A549 (cell line): ENCODE measurements at regions not wholly inside any gene's neighbourhood (a gene's known extent, or its start where the extent isn't known, plus 50 kb on each side); places are given as distances from the start of the nearest gene placed in this dataset.

Experiments used
- ATAC-seq, 2 experiments: fragments of 200-7000 bp in 1 of 2; fragments of >200 bp in 1 of 2; cut with Nextera tagmentation in 1 of 2; cut with Tn5 transposase in 1 of 2; 3 replicates each; pipeline versions ENCODE4 v1.8.0 to v1.9.1; 2018 to 2020; ENCODE audit warnings: mild to moderate bottlenecking in 1 of 2, moderate library complexity in 1 of 2
- CTCF ChIA-PET: fragments of 300-600 bp; sonication (Branson Sonifier 250); formaldehyde crosslinking; extraction: SDS; loops from one replicate; lab custom pipeline; 2021; ENCODE audit warnings: antibody characterized with exemption, inconsistent platforms; lab: Yijun Ruan, JAX
- POLR2A ChIA-PET: fragments of 350-600 bp; formaldehyde crosslinking; extraction: SDS; loops from one replicate; lab custom pipeline; 2021; ENCODE audit warnings: antibody characterized with exemption, inconsistent platforms; lab: Yijun Ruan, JAX
- DNase-seq, 2 experiments: peaks; one replicate each; pipeline versions ENCODE4 v3.0.0 to v3.0.0-alpha.2; 2011 to 2016; ENCODE audit warnings: low read depth in 1 of 2, low spot score in 1 of 2
- FAIRE-seq: peaks from 2 replicates; lab custom pipeline; 2011; peaks lifted over from hg19 to GRCh38; lab: Jason Lieb, UNC
- H3K27ac ChIP-seq, 2 experiments: fragments of >200 bp; sonication (Bioruptor Twin); formaldehyde crosslinking; 3 replicates each; pipeline ENCODE4 v1.5.1; 2016 to 2017
- H3K4me1 ChIP-seq: fragments of >200 bp; sonication (Bioruptor Twin); formaldehyde crosslinking; 3 replicates; pipeline ENCODE4 v1.6.1; 2016
- H3K4me2 ChIP-seq: fragments of >200 bp; sonication (Bioruptor Twin); formaldehyde crosslinking; 3 replicates; pipeline ENCODE4 v1.6.1; 2016
- H3K4me3 ChIP-seq: fragments of >200 bp; sonication (Bioruptor Twin); formaldehyde crosslinking; 3 replicates; pipeline ENCODE4 v1.5.1; 2016
- H3K9me3 ChIP-seq: fragments of >200 bp; sonication (Bioruptor Twin); formaldehyde crosslinking; 3 replicates; pipeline ENCODE4 v1.6.1; 2016
- BHLHE40 ChIP-seq: IDR thresholded peaks from 2 replicates; pipeline ENCODE4 v1.6.1; 2012; ENCODE audit warnings: low read depth, low read length, inconsistent platforms
- CBX2 ChIP-seq: fragments of 200-600 bp; sonication (generic); IDR thresholded peaks from 2 replicates; pipeline ENCODE4 v1.6.1; 2016; ENCODE audit warnings: low read depth, mild to moderate bottlenecking, borderline replicate concordance
- CEBPB ChIP-seq, 2 experiments: fragments of >200 bp in 1 of 2; sonication (Bioruptor Twin) in 1 of 2; formaldehyde crosslinking in 1 of 2; IDR thresholded peaks; 2 replicates each; pipeline ENCODE4 v1.6.1; 2012 to 2016
- CHD2 ChIP-seq: fragments of 150-350 bp; IDR thresholded peaks from 2 replicates; pipeline ENCODE4 v1.6.1; 2014; ENCODE audit warnings: low read length; ENCODE audit not compliant: partially characterized antibody
- CHD4 ChIP-seq: fragments of 200-600 bp; sonication (generic); IDR thresholded peaks from 2 replicates; pipeline ENCODE4 v1.6.1; 2016; ENCODE audit warnings: antibody characterized with exemption, mild to moderate bottlenecking, borderline replicate concordance
- EHMT2 ChIP-seq: fragments of 200-600 bp; sonication (generic); IDR thresholded peaks from 2 replicates; pipeline ENCODE4 v1.6.1; 2016; ENCODE audit warnings: antibody characterized with exemption, low read depth, mild to moderate bottlenecking, moderate library complexity
- FOSB ChIP-seq: fragments of 250-450 bp; sonication (Bioruptor Pico); IDR thresholded peaks from 2 replicates; pipeline ENCODE4 v1.5.0; 2020; ENCODE audit warnings: mild to moderate bottlenecking, moderate library complexity
- FOSL2 ChIP-seq, 2 experiments: fragments of 450-650 bp in 1 of 2; fragments of >200 bp in 1 of 2; sonication (Bioruptor Twin) in 1 of 2; formaldehyde crosslinking; IDR thresholded peaks; 2 replicates each; pipeline versions ENCODE4 v1.5.0 to v1.6.1; 2016 to 2020; ENCODE audit warnings: mild to moderate bottlenecking in 1 of 2, moderate library complexity in 1 of 2
- HDAC2 ChIP-seq: fragments of 200-600 bp; sonication (generic); IDR thresholded peaks from 2 replicates; pipeline ENCODE4 v1.6.1; 2016
- HEYL ChIP-seq: fragments of 250-450 bp; sonication (Bioruptor Pico); IDR thresholded peaks from 2 replicates; pipeline ENCODE4 v1.8.0; 2021; ENCODE audit warnings: mild to moderate bottlenecking, moderate library complexity
- HOXB13 ChIP-seq: fragments of 250-450 bp; sonication (Bioruptor Pico); IDR thresholded peaks from 2 replicates; pipeline ENCODE4 v1.5.0; 2020; ENCODE audit warnings: low read depth, mild to moderate bottlenecking, moderate library complexity
- JUNB ChIP-seq: fragments of >200 bp; sonication (Bioruptor Twin); formaldehyde crosslinking; IDR thresholded peaks from 2 replicates; pipeline ENCODE4 v1.6.1; 2016
- KDM1A ChIP-seq: fragments of 200-600 bp; sonication (generic); IDR thresholded peaks from 2 replicates; pipeline ENCODE4 v1.6.1; 2016; ENCODE audit warnings: low read depth, mild to moderate bottlenecking
- KDM5A ChIP-seq: fragments of 200-600 bp; sonication (generic); IDR thresholded peaks from 2 replicates; pipeline ENCODE4 v1.6.1; 2016; ENCODE audit warnings: antibody characterized with exemption, mild to moderate bottlenecking
- MYC ChIP-seq: IDR thresholded peaks from 2 replicates; pipeline ENCODE4 v1.6.1; 2012; ENCODE audit warnings: mild to moderate bottlenecking, inconsistent platforms, low read length, improper control_type of control experiment, borderline replicate concordance
- NFE2L2 ChIP-seq: fragments of 150-350 bp; conservative IDR thresholded peaks from 2 replicates; pipeline ENCODE4 v1.6.1; 2014; ENCODE audit warnings: low read length
- PBX3 ChIP-seq: IDR thresholded peaks from 2 replicates; pipeline ENCODE4 v1.6.1; 2012
- POLR2AphosphoS2 ChIP-seq: conservative IDR thresholded peaks from 2 replicates; pipeline ENCODE4 v1.6.1; 2012; ENCODE audit warnings: low read length, improper control_type of control experiment, inconsistent platforms
- RAD21 ChIP-seq, 2 experiments: fragments of >200 bp in 1 of 2; sonication (Bioruptor Twin) in 1 of 2; formaldehyde crosslinking in 1 of 2; IDR thresholded peaks in 1 of 2; conservative IDR thresholded peaks in 1 of 2; 2 replicates in 1 of 2; 3 replicates in 1 of 2; pipeline ENCODE4 v1.6.1; 2012 to 2018; ENCODE audit warnings: inconsistent platforms in 1 of 2
- RARB ChIP-seq: fragments of 250-450 bp; sonication (Bioruptor Pico); IDR thresholded peaks from 2 replicates; pipeline ENCODE4 v1.8.0; 2021; ENCODE audit warnings: mild to moderate bottlenecking, moderate library complexity
- RCOR1 ChIP-seq: fragments of 150-350 bp; IDR thresholded peaks from 2 replicates; pipeline ENCODE4 v1.6.1; 2014; ENCODE audit warnings: antibody characterized with exemption, low read length, low read depth
- RNF2 ChIP-seq: fragments of 200-600 bp; sonication (generic); IDR thresholded peaks from 2 replicates; pipeline ENCODE4 v1.6.1; 2016; ENCODE audit warnings: low read depth, mild to moderate bottlenecking, antibody characterized with exemption, moderate library complexity, borderline replicate concordance
- SMC3 ChIP-seq: fragments of >200 bp; sonication (Bioruptor Twin); formaldehyde crosslinking; IDR thresholded peaks from 3 replicates; pipeline ENCODE4 v1.6.1; 2018; ENCODE audit warnings: inconsistent platforms
- SREBF2 ChIP-seq: fragments of 450-650 bp; IDR thresholded peaks from 2 replicates; pipeline ENCODE4 v1.6.1; 2014; ENCODE audit warnings: mild to moderate bottlenecking, moderate library complexity
- TP53 ChIP-seq: fragments of 250-450 bp; sonication (Bioruptor Pico); IDR thresholded peaks from 2 replicates; pipeline ENCODE4 v1.5.0; 2021; ENCODE audit warnings: mild to moderate bottlenecking, moderate library complexity
- ZC3H11A ChIP-seq: fragments of 450-650 bp; IDR thresholded peaks from 2 replicates; pipeline ENCODE4 v1.6.1; 2014; ENCODE audit warnings: antibody characterized with exemption, mild to moderate bottlenecking
- ZNF302 ChIP-seq: fragments of 250-450 bp; sonication (Bioruptor Pico); IDR thresholded peaks from 2 replicates; pipeline ENCODE4 v1.9.0; 2021; ENCODE audit warnings: inconsistent platforms, mild to moderate bottlenecking, moderate library complexity
- WGBS: methylation state at CpG from one replicate; pipeline ENCODE4 v1.1.6; 2017; ENCODE audit errors: missing lambda C conversion rate; 5-methylcytosine and 5-hydroxymethylcytosine counted together
- TF ChIP-seq, protein P1 (sequence below): fragments of 250-450 bp; sonication (Bioruptor Pico); IDR thresholded peaks from 2 replicates; pipeline ENCODE4 v1.5.0; 2020; ENCODE audit warnings: low read depth, mild to moderate bottlenecking, moderate library complexity
- TF ChIP-seq, protein P2 (sequence below): IDR thresholded peaks from 2 replicates; pipeline ENCODE4 v1.6.1; 2012; ENCODE audit warnings: low read depth, borderline replicate concordance

DNA sequence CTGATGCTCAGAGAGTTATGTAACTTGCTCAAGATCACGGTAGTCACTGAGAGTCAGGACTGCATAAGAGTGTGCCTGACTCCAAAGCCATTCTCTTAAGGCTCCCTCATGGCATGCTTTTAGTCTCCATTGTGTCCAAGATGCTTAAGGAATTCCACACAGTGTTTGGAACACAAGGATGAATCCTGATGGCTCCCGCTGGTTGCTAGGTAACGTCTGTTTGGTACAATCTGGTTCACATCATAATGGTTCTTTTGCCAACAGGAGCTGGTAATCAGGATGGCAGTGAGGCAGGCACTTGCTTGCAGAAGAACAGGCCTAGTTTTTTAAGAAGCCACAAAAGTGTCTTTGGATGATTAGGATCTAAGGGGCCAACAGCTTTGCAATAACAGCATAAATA lies 436.5 kb upstream of the DAB1 start:
- no peak for ATAC-seq
- 0% methylated on average over 3 of the region's 3 CpGs for WGBS
- H3K9me3 ChIP-seq: no peaks in the 10 kb centered on the region
- H3K4me1 ChIP-seq: no peaks in the 10 kb centered on the region
- ChIA-PET CTCF (no interaction called here), POLR2A (no interaction called here)
- no peak for DNase-seq
- FAIRE-seq: no peak
- no peak overlapping the region for H3K27ac ChIP-seq
- H3K4me2 ChIP-seq: no peak overlapping the region
- TF ChIP-seq POLR2AphosphoS2 (no peak), NFE2L2 (no peak), JUNB (no peak), CHD4 (no peak), MYC (no peak), CHD2 (no peak), CBX2 (no peak), RCOR1 (no peak), EHMT2 (no peak), SREBF2 (no peak), RAD21 (conservative IDR thresholded peaks at IDR 0.05 in 1 of 2, IDR thresholded peaks at IDR 0.05 in 1 of 2) (no peak), HEYL (CRISPR knock-in tag) (no peak), FOSB (CRISPR knock-in tag) (no peak), BHLHE40 (no peak), KDM5A (no peak), KDM1A (no peak)
- TF ChIP-seq, protein P1, sequence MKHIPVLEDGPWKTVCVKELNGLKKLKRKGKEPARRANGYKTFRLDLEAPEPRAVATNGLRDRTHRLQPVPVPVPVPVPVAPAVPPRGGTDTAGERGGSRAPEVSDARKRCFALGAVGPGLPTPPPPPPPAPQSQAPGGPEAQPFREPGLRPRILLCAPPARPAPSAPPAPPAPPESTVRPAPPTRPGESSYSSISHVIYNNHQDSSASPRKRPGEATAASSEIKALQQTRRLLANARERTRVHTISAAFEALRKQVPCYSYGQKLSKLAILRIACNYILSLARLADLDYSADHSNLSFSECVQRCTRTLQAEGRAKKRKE: no peak
- no peak overlapping the region for H3K4me3 ChIP-seq

DNA sequence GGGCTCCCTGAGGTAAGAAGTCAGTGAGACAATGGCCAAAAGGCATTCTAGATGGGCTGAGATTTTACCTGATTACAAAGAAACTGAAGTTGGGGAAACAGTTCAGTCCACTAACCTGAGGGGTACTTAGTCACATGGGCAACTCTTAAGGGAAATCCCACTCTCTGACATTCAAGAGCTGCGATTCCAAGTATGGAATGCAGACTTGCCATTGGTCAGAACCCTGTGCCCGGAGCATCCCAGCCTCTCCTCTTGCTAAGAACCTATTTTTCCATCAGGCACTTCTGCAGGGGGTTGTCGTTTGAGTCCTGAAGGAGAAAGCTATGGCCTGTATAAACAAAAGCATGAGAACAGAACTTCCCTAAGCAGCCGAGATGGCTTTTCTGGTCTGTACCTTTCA lies 434.9 kb upstream of the DAB1 start:
- FAIRE-seq: no peak
- H3K4me3 ChIP-seq: no peak overlapping the region
- TF ChIP-seq CEBPB (IDR thresholded peaks at IDR 0.05): no peak
- no peak for TF ChIP-seq HDAC2
- TF ChIP-seq, protein P2, sequence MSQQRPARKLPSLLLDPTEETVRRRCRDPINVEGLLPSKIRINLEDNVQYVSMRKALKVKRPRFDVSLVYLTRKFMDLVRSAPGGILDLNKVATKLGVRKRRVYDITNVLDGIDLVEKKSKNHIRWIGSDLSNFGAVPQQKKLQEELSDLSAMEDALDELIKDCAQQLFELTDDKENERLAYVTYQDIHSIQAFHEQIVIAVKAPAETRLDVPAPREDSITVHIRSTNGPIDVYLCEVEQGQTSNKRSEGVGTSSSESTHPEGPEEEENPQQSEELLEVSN: no peak
- TF ChIP-seq FOSL2 (IDR thresholded peaks at IDR 0.05): no peak
- TF ChIP-seq FOSL2 (CRISPR knock-in tag; IDR thresholded peaks at IDR 0.05): no peak
- no peak for TF ChIP-seq RAD21 (conservative IDR thresholded peaks at IDR 0.05 in 1 of 2, IDR thresholded peaks at IDR 0.05 in 1 of 2)
- TF ChIP-seq ZC3H11A: no peak
- TF ChIP-seq RNF2: no peak
- no peak for TF ChIP-seq RARB (CRISPR knock-in tag)
- no peak for TF ChIP-seq ZNF302 (CRISPR knock-in tag)
- no peak for TF ChIP-seq TP53
- TF ChIP-seq MYC: no peak
- no peak for ATAC-seq
- WGBS: 0% methylated on average over 1 of the region's 4 CpGs
- no peak for DNase-seq
- no peak overlapping the region for H3K27ac ChIP-seq
- CTCF ChIA-PET: no interaction called here
- H3K4me2 ChIP-seq: no peak overlapping the region
- POLR2A ChIA-PET: no interaction called here
- no peaks in the 10 kb centered on the region for H3K9me3 ChIP-seq
- no peaks in the 10 kb centered on the region for H3K4me1 ChIP-seq

DNA sequence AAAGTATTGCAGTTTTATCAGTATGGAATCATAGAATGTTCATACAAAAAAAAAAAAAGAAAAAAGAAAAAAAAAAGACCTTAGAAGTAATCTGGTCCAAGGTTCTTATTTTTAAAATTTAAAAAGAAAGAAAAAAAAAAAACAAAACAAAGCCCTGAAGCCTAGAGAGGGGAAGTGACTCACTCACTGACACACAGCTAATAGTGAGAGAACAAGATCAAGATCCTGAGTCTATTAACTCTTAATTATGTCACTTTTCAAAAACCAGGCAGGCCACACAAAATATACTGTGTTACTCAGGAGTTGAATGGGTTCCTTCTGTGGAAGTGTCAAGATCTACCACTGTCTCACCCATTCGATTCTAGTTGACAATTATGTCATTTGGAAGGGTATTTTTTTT lies 433.9 kb upstream of the DAB1 start:
- no peak for DNase-seq
- WGBS: 0% methylated on average over 1 of the region's 1 CpG
- TF ChIP-seq PBX3 (no peak), HOXB13 (CRISPR knock-in tag) (no peak), FOSB (CRISPR knock-in tag) (no peak), SMC3 (no peak), ZC3H11A (no peak)
- TF ChIP-seq, all 56 proteins: peak for 0
- Histone ChIP-seq H3K27ac (no peak overlapping the region), H3K9me3 (no peaks in the 10 kb centered on the region), H3K4me1 (no peaks in the 10 kb centered on the region), H3K4me3 (no peak overlapping the region), H3K4me2 (no peak overlapping the region)
- ChIA-PET CTCF (no interaction called here), POLR2A (no interaction called here)
- no peak for FAIRE-seq
- no peak for ATAC-seq
